Tibial nerve (tissue), 4 donors: ENCODE measurements at regions not wholly inside any gene's neighbourhood (a gene's known extent, or its start where the extent isn't known, plus 50 kb on each side); places are given as distances from the start of the nearest gene placed in this dataset.

Source experiments
- CTCF ChIP-seq, 5 experiments: fragments of 200-600 bp in 3 of 5; fragments of 450-650 bp in 2 of 5; sonication (generic) in 3 of 5; IDR thresholded peaks; one replicate each; pipeline ENCODE4 v1.5.1; 2016 to 2019; ENCODE audit warnings: antibody characterized with exemption in 5 of 5, mild to moderate bottlenecking in 3 of 5, moderate library complexity in 2 of 5
- EP300 ChIP-seq, 2 donors: sonication (generic); formaldehyde crosslinking; IDR thresholded peaks; one replicate each; pipeline ENCODE4 v1.6.1; 2017; ENCODE audit warnings: antibody characterized with exemption in 2 of 2, mild to moderate bottlenecking in 1 of 2
- POLR2A ChIP-seq, 2 donors: fragments of 450-650 bp; IDR thresholded peaks; one replicate each; pipeline ENCODE4 v1.6.1; 2017; ENCODE audit warnings: antibody characterized with exemption in 2 of 2, mild to moderate bottlenecking in 2 of 2, moderate library complexity in 2 of 2

GRCh38 chr6:134678436-134678889 is 271.4 kb downstream of the ALDH8A1 start:
- TF ChIP-seq CTCF (IDR thresholded peaks at IDR 0.05), result no peak
- no peak for TF ChIP-seq POLR2A (IDR thresholded peaks at IDR 0.05)
- TF ChIP-seq EP300 (IDR thresholded peaks at IDR 0.05), result no peak
